ENCODE measurements at regions not wholly inside any gene's neighbourhood (a gene's known extent, or its start where the extent isn't known, plus 50 kb on each side); places are given as distances from the start of the nearest gene placed in this dataset.
"Not testable (repeated sequence)": the region's sequence is repeated elsewhere in the genome, so short reads cannot be mapped to it uniquely, and the experiment has no call there.

GRCh38 chr1:220475608-220476007, 52.3 kb upstream of the MARK1 start:
- not testable (repeated sequence) for DNase-seq (ENCODE audit: low spot score in 2 of 2); H3K36me3 Mint-ChIP-seq; H3K4me3 Mint-ChIP-seq; H3K9me3 Mint-ChIP-seq; H3K4me1 Mint-ChIP-seq; H3K27ac Mint-ChIP-seq; ATAC-seq

DNA sequence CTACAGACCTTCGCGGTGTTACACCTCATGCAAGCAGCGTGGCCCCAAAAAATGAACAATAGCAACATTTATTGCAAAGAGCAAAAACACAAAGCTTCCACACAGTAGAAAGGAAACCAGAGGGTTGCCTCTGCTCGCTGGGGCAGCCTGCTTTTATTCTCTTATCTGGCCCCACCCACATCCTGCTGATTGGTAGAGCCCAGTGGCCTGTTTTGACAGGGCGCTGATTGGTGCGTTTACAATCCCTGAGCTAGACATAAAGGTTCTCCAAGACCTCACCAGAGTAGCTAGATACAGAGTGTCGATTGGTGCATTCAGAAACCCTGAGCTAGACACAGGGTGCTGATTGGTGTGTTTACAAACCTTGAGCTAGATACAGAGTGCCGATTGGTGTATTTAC, 52.8 kb upstream of the MARK1 start:
- H3K4me1 Mint-ChIP-seq, ATAC-seq, H3K9me3 Mint-ChIP-seq: not testable (repeated sequence)

GRCh38 chr1:220473440-220473839, 54.5 kb upstream of the MARK1 start:
- no peak overlapping the region for H3K27ac Mint-ChIP-seq
- no peak overlapping the region for H3K4me3 Mint-ChIP-seq
- no peak for DNase-seq (ENCODE audit: low spot score in 2 of 2)
- H3K9me3 Mint-ChIP-seq, result no peaks in the 10 kb centered on the region
- no peak for ATAC-seq
- no peaks in the 10 kb centered on the region for H3K36me3 Mint-ChIP-seq
- H3K4me1 Mint-ChIP-seq, result no peaks in the 10 kb centered on the region

More for the DNA sequence above, 52.8 kb upstream of the MARK1 start:
- H3K27ac Mint-ChIP-seq; H3K4me3 Mint-ChIP-seq; H3K36me3 Mint-ChIP-seq; DNase-seq (ENCODE audit: low spot score in 2 of 2): not testable (repeated sequence)

- no peak overlapping the region for H3K27ac Mint-ChIP-seq
- ATAC-seq (no peak), DNase-seq (ENCODE audit: low spot score in 2 of 2) (no peak)
- no peaks in the 10 kb centered on the region for H3K36me3 Mint-ChIP-seq
- H3K9me3 Mint-ChIP-seq, result no peaks in the 10 kb centered on the region
- H3K4me3 Mint-ChIP-seq, result no peak overlapping the region
- no peaks in the 10 kb centered on the region for H3K4me1 Mint-ChIP-seq
Observed at GRCh38 chr1:220462752-220463151, 65.2 kb upstream of the MARK1 start.

- Mint-ChIP-seq H3K9me3 (no peaks in the 10 kb centered on the region), H3K4me1 (no peaks in the 10 kb centered on the region), H3K36me3 (no peaks in the 10 kb centered on the region), H3K27ac (no peak overlapping the region), H3K4me3 (no peak overlapping the region)
- DNase-seq (ENCODE audit: low spot score in 2 of 2), result no peak
- no peak for ATAC-seq
Observed at GRCh38 chr1:220458936-220459335, 69.0 kb upstream of the MARK1 start.

GRCh38 chr1:220457957-220458609, 69.9 kb upstream of the MARK1 start:
- Mint-ChIP-seq H3K4me1 (no peaks in the 10 kb centered on the region), H3K9me3 (no peaks in the 10 kb centered on the region), H3K27ac (no peak overlapping the region), H3K36me3 (no peaks in the 10 kb centered on the region), H3K4me3 (no peak overlapping the region)
- no peak for ATAC-seq
- no peak for DNase-seq (ENCODE audit: low spot score in 2 of 2)

- Mint-ChIP-seq H3K36me3 (no peaks in the 10 kb centered on the region), H3K4me3 (no peak overlapping the region), H3K4me1 (no peaks in the 10 kb centered on the region), H3K9me3 (no peaks in the 10 kb centered on the region), H3K27ac (no peak overlapping the region)
- ATAC-seq (no peak), DNase-seq (ENCODE audit: low spot score in 2 of 2) (no peak)
Observed at GRCh38 chr1:220455559-220455958, 72.4 kb upstream of the MARK1 start.

DNA sequence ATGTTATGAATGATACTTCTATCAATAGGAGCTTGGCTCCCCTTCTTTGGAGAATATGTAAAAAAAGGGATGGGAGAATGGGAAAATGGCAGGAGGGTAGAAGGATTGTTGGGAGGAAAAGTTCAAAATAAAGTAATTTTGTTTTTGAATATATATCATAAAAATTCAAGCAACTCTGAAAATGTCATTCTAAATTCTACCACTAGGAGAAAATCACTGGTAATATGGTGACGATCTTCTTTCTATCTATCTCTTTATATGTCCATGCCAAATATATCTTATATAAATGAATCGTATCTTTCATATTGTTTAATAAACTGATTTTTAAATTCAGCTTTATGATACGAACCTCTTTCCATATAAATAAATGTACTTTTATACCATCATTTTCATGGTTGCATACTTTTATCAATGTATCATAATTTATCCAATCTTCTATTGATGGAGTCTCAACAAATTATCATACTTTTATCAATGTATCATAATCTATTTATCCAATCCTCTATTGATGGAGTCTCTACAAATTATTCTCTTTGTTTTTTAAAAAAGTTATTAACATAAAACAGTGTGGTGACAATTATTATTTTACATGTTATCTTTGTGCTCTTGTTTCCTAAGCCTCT, 73.7 kb upstream of the MARK1 start:
- Mint-ChIP-seq H3K9me3 (no peaks in the 10 kb centered on the region), H3K4me3 (no peak overlapping the region), H3K36me3 (no peaks in the 10 kb centered on the region), H3K27ac (no peak overlapping the region), H3K4me1 (no peaks in the 10 kb centered on the region)
- ATAC-seq, result no peak
- DNase-seq (ENCODE audit: low spot score in 2 of 2), result no peak

DNA sequence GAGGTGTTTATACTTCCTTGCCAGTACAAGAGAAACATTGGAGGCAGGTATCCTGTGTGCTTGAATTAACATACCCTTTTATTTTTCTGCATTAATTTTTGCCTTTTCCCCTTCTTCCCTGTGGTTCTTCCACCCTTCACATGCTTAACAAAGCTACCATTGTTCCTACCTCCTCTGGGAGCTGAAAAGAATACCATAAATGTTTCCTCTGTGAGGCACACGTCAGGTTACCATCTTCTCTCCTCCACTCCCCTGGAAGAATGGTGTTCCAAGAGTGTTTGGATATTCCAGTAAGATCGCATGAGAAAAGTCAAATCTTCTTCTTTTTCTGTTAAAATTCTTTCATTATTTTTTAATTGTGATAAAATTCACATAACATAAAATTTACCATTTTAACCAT, 74.6 kb upstream of the MARK1 start:
- no peaks in the 10 kb centered on the region for H3K4me1 Mint-ChIP-seq
- no peak for DNase-seq (ENCODE audit: low spot score in 2 of 2)
- H3K27ac Mint-ChIP-seq, result no peak overlapping the region
- no peak for ATAC-seq
- H3K9me3 Mint-ChIP-seq, result no peaks in the 10 kb centered on the region
- no peaks in the 10 kb centered on the region for H3K36me3 Mint-ChIP-seq
- H3K4me3 Mint-ChIP-seq, result no peak overlapping the region

- no peaks in the 10 kb centered on the region for H3K36me3 Mint-ChIP-seq
- DNase-seq (ENCODE audit: low spot score in 2 of 2), result no peak
- H3K4me3 Mint-ChIP-seq, result no peak overlapping the region
- H3K9me3 Mint-ChIP-seq, result peaks cover 2% of the 10 kb centered on the region
- no peak overlapping the region for H3K27ac Mint-ChIP-seq
- no peak for ATAC-seq
- no peaks in the 10 kb centered on the region for H3K4me1 Mint-ChIP-seq
Observed at GRCh38 chr1:220451532-220451931, 76.4 kb upstream of the MARK1 start.

GRCh38 chr1:220450927-220451326, 77.0 kb upstream of the MARK1 start:
- Mint-ChIP-seq H3K4me1 (no peaks in the 10 kb centered on the region), H3K36me3 (no peaks in the 10 kb centered on the region), H3K4me3 (no peak overlapping the region), H3K9me3 (peaks cover 3% of the 10 kb centered on the region), H3K27ac (no peak overlapping the region)
- DNase-seq (ENCODE audit: low spot score in 2 of 2) (no peak), ATAC-seq (no peak)

GRCh38 chr1:220448217-220448616, 79.7 kb upstream of the MARK1 start:
- H3K9me3 Mint-ChIP-seq, result peaks cover 3% of the 10 kb centered on the region
- no peak overlapping the region for H3K4me3 Mint-ChIP-seq
- DNase-seq (ENCODE audit: low spot score in 2 of 2), result no peak
- no peak for ATAC-seq
- H3K36me3 Mint-ChIP-seq, result no peaks in the 10 kb centered on the region
- H3K4me1 Mint-ChIP-seq, result no peaks in the 10 kb centered on the region
- no peak overlapping the region for H3K27ac Mint-ChIP-seq

DNA sequence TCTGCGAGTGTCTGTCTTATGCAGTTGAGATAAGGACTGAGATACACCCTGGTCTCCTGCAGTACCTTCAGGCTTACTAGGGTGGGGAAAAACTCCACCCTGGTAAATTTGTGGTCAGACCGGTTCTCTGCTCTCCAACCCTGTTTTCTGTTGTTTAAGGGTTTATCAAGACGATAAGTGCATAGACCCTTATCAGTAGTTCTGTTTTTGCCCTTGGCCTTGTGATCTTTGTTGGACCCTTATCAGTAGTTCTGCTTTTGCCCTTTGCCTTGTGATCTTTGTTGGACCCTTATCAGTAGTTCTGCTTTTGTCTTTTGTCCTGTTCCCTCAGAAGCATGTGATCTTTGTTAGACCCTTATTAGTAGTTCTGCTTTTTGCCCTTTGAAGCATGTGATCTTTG, 83.3 kb upstream of the MARK1 start:
- H3K4me3 Mint-ChIP-seq; DNase-seq (ENCODE audit: low spot score in 2 of 2); ATAC-seq; H3K9me3 Mint-ChIP-seq; H3K4me1 Mint-ChIP-seq; H3K36me3 Mint-ChIP-seq; H3K27ac Mint-ChIP-seq: not testable (repeated sequence)

GRCh38 chr1:220441211-220441610, 86.7 kb upstream of the MARK1 start:
- DNase-seq (ENCODE audit: low spot score in 2 of 2) (no peak), ATAC-seq (no peak)
- Mint-ChIP-seq H3K4me3 (no peak overlapping the region), H3K36me3 (no peaks in the 10 kb centered on the region), H3K9me3 (no peaks in the 10 kb centered on the region), H3K27ac (no peak overlapping the region), H3K4me1 (no peaks in the 10 kb centered on the region)

DNA sequence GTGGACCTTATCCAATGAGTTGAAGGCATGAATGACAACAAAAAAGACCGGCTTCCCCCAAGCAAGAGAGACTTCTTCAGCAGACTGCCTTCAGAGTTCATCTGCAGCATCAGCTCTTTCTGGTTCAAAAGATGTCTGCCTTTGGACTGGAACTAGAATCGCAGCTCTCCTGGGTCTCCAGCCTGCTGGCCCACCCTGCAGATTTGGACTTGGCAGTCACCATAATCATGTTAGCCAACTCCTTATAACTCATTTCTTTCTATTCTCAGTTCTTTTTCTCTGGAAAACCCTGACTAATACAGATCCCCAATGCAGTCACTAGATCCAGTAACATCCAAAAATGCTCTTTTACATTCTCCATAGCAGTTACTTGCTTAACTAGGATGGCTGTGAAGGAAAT, 89.2 kb upstream of the MARK1 start:
- H3K27ac Mint-ChIP-seq, result no peak overlapping the region
- DNase-seq (ENCODE audit: low spot score in 2 of 2) (no peak), ATAC-seq (no peak)
- H3K9me3 Mint-ChIP-seq, result no peaks in the 10 kb centered on the region
- no peaks in the 10 kb centered on the region for H3K4me1 Mint-ChIP-seq
- no peak overlapping the region for H3K4me3 Mint-ChIP-seq
- H3K36me3 Mint-ChIP-seq, result no peaks in the 10 kb centered on the region

- H3K36me3 Mint-ChIP-seq, result no peaks in the 10 kb centered on the region
- DNase-seq (ENCODE audit: low spot score in 2 of 2), result no peak
- no peaks in the 10 kb centered on the region for H3K9me3 Mint-ChIP-seq
- H3K27ac Mint-ChIP-seq, result no peak overlapping the region
- no peak for ATAC-seq
- H3K4me3 Mint-ChIP-seq, result no peak overlapping the region
- H3K4me1 Mint-ChIP-seq, result no peaks in the 10 kb centered on the region
Observed at GRCh38 chr1:220432408-220432807, 95.5 kb upstream of the MARK1 start.
